Medulla oblongata (tissue), 1 donor: ENCODE measurements at regions not wholly inside any gene's neighbourhood (a gene's known extent, or its start where the extent isn't known, plus 50 kb on each side); places are given as distances from the start of the nearest gene placed in this dataset.

Experiments used
- DNase-seq: peaks from one replicate; pipeline ENCODE4 v3.0.0-alpha.2; 2015; ENCODE audit errors: extremely low spot score

DNA sequence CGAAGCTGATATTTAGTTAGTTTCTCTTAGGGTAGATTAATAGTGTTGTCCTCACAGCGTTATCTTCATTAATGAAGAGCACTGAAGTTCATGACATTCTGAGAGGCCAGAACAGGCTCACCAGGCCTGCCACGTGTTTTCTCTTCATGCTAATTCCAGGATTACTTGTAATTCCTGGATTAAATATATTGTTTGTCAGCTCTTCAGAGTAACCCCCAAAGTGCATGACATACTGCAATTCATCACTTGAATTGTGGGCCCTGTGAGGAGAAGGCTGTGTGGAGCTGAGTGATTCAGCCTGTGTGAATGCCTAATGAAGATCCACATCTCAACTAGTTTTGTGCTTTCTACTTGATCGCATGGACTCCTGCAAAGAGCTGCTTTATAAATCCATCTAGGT, 401.0 kb upstream of the ADAMTSL1 start:
- DNase-seq = no peak

DNA sequence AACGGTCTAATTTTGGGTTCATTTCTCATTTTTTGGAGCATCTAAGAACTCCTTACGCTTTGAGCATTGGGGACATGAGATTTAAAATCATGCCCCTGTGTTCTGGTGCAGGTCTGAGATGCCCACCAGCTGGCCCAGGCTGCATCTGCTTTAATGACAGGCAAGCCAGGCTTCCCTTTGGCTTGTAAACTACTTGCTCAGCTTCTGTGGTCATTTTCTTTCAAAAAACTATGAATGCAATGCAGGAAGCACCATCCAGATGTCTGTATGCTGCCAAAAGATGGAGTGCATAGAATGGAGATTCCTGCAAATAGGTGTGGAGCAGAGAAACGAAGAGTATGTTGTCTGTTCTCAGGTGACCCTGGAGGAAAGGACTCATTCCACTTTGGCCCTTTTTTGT, 399.9 kb upstream of the ADAMTSL1 start:
- DNase-seq = no peak

GRCh38 chr9:18075253-18075952, 398.6 kb upstream of the ADAMTSL1 start:
- no peak for DNase-seq

DNA sequence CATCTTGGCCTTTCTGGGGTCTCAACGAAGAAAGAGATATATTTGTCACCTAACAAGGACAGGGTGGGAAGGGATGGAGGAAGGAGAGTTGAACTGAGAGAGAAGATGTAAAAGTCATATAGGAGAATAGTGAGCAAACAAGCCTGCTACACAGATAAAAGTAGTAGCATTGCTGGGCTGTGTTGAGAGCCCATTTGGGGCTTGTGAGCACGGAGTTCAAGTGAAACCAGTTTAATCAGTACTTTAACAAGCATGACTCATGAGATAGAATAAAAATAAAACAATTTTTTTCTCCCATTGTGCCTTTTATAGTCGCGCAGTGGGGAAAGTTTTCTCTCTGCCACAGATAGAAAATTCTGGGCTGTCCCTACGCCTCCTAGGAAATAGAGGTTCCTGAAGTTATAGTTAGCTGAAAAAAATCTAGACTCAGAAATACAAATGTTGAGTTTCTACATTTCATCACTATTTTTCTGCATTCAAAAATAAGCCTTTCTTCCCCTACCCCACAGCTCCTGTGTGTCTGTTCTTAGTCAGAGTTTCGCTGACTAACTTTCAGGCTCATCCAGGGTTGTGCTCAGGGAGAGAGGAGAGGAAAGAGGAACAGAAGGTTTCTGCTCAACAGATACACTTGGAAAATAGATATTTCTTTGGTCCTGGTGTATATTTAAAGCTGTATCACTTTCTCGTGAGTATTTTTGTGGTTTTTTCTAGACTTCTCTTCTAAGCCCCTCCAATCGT, 395.8 kb upstream of the ADAMTSL1 start:
- no peak for DNase-seq

GRCh38 chr9:18092138-18092537, 381.8 kb upstream of the ADAMTSL1 start:
- DNase-seq = no peak

DNA sequence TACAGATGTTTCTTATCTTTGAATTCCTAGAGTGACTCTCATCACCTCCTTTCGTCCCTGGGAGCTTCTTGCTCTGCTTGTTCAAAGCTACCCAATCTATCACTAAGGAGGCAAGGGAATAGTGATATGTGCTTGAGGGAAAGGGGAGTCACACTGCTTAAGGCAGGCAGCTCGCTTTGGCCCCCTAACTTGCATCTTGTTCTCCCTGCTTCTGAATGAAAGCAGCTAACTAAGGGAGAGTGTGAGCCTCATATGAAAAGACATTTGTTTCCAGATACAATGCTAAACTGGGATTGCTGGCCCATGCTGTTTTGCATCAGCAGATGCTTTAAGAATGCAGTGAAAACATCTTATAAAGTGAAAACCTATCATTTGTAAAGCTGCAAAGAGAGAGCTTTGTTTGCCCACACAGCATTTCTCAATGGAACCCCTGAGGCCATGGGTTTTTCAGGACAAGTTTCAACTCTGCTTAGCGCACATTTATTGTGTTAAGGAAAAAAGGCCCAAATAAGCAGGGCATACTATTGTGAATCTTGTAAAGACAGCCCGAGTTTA, 367.9 kb upstream of the ADAMTSL1 start:
- DNase-seq = peak; percentile 20

DNA sequence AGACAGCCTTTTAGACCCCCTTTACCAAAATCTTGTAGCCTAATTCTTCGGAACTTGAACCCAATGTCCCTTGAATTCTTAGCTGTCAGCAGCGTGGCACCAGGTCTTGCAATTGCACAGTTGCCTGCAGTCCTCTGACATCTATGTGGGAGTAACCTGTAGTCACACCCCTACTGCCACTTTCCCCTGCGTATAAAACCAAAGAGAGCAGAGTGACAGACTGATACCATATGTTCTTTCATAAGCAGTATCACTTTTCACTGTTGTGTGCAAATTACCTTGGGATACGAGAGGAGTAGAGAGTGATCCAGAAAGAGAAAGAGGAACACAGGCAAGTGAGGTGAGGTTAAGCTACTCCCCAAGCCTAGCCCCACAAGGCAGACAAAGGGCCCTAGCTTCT, 364.3 kb upstream of the ADAMTSL1 start:
- no peak for DNase-seq

GRCh38 chr9:18111146-18111545, 362.8 kb upstream of the ADAMTSL1 start:
- DNase-seq = no peak

- DNase-seq = peak; percentile 6
These were observed 359.1 kb upstream of the ADAMTSL1 start for GRCh38 chr9:18114559-18115475.

- no peak for DNase-seq
These were observed 355.7 kb upstream of the ADAMTSL1 start for GRCh38 chr9:18118268-18118667.

DNA sequence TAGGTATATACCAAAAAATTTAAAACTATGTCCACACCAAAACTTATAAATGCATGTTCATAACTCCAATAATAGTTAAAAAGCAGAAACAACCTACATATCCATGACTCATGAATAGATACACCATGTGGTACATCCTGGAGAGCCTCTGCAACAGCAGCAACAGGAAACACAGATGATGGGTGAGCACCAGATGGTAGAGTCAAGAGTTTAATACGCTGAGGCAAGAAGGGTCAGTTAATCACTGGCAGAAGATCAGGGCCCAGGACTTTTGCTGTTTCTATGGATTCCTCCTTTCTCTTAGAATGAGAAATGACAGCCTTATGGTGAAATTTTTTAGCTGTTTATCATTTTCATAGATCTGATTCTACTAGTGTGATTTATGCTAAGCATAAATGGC, 351.8 kb upstream of the ADAMTSL1 start:
- DNase-seq = no peak

- no peak for DNase-seq
These were observed 349.2 kb upstream of the ADAMTSL1 start for GRCh38 chr9:18124760-18125159.

DNA sequence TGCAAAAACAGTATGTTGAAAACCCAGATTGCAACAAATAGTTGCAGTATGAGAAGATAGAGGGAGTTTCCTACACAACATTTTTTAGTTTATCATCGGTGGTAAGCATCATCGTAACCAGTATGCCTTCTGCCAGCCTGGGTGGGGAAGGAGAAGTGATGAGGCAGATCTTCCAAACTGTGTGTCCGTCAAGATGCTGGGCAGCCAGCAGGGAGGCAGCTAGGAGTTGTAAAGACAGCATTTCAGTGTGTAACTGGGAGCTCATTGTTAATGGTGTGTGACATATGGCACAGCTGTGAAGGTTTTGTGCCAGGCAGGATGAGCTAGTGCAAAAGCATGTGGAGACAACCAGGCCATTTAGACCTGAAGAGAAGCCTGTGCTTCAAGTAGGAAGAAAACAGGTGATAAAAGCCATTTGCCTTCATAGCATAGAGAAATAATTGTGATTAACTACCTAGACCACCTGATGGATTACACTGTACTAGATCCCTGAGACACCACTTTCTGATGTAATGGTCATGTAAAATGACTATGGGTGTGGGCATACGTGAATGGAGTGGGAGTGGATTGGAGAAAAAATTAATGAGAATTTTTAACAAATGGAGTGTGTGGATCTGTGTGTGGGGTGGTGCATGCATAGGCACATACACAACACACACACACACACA, 347.0 kb upstream of the ADAMTSL1 start:
- peak; percentile 19 for DNase-seq

DNA sequence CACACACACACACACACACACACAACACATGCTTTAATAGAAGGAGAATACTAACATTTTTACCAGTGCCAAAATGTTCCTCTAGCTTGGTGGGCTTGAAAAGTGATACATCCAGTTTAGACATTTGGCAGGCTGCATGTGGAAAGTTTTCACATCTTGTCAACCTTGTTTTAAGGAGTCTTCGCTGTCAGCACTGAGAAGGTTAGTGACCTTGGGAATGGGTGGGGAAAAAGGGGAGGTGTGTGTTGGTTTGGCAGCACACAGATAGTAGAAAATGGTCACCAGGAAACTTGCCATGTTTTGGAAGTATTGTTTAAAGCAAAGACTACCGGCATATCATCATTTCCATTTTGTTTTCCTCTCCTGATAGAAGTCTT, 346.5 kb upstream of the ADAMTSL1 start:
- DNase-seq = no peak

DNA sequence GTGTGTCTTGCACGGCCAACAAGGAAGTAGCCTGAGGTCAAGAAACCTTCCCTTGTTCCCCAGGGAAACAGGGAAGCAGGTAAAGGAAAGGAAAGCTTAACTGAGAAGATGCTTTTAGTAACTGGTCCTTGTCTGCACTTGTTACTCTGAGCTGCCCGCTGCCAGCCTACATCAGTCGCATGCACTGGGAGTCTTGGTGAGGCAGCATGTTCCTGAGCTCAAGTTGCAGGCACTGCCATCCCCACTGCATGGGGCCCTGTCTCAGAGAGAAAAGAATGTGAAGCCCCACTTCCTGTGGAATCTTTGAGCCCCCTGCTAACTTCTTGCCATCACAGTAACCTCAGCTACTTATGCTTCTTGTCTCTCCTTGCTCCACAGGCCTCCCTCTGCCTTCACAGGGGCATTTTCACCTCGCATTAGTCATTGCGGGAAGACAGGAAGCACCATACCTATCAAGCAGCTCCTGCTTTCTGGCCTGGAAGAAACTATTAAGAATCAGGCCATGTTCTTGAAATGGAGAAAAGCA, 344.1 kb upstream of the ADAMTSL1 start:
- DNase-seq = no peak

GRCh38 chr9:18136354-18136994, 337.5 kb upstream of the ADAMTSL1 start:
- DNase-seq = no peak

DNA sequence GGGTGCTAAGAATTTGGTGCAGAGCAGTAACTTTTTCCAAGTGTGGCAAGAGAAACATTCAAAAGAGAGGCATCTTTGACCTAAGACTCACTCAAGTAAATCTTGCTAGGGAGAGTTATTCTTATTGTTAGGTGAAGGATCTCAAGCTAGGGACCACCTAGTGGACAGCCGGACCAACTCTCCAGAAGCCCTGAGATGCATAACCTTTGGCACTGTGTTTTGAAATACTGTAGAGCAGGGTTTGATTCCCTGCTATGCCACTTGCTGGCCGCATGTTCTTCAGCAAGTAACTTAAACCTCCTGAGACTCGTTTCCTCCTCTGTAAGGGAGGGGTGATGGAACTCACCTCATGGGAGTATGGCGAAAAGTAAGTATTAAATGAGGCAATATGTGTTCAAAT, 336.1 kb upstream of the ADAMTSL1 start:
- DNase-seq = no peak

DNA sequence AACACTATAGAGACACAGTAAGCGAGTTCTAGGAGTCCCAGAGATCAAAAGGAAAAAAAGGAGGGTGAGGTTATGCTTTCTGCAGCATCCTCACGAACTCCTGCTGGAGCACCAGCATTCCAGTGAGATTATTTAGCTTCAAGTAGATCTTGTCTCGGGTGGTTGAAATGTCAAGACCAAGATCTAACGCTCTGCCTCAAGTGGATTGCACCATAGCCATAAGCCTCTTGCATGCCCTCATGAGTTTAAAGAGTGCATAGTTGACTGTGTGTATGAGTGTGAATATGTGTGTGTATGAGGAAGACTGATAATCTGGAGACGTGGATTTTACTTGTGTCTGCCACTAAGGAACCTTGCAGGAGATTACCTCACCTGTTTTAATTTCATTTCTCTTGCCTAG, 335.3 kb upstream of the ADAMTSL1 start:
- DNase-seq = no peak

DNA sequence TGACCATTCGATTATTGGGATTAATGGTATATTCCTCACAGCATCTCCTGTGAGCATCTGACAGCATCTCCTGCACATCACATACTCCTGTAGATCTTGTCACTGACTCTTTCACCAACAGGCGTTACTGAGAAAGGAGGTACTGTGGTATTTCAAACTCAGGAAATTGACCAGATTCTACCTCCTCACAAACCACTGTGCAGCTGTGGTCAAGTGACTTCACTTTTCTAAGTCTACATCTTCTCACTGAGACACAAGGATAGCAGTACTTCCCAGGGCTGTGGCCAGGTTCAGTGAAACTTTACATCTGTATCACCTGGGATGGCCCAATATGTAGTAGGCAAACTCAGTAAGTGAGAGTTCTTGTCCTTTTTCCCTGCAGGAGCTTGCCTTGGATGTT, 332.3 kb upstream of the ADAMTSL1 start:
- DNase-seq = no peak

- peak; percentile 7 for DNase-seq
These were observed 330.7 kb upstream of the ADAMTSL1 start for GRCh38 chr9:18143073-18143745.
